OCI-LY1 (cell line): ENCODE measurements at regions not wholly inside any gene's neighbourhood (a gene's known extent, or its start where the extent isn't known, plus 50 kb on each side); places are given as distances from the start of the nearest gene placed in this dataset.

ENCODE experiments used
- H2AFZ ChIP-seq: fragments of 200-600 bp; sonication (generic), shearing (Covaris generic); 2 replicates; pipeline ENCODE4 v1.6.0; 2014; ENCODE audit warnings: antibody characterized with exemption, mild to moderate bottlenecking, low read length
- H3F3A ChIP-seq: fragments of 200-600 bp; sonication (generic), shearing (Covaris generic); 2 replicates; pipeline ENCODE4 v1.6.0; 2014; ENCODE audit warnings: mild to moderate bottlenecking, antibody characterized with exemption, low read length, moderate library complexity; ENCODE audit not compliant: insufficient read depth
- H3K27ac ChIP-seq: fragments of 200-600 bp; sonication (generic); 2 replicates; pipeline ENCODE4 v1.5.1; 2014; ENCODE audit warnings: low read length, mixed run types, mild to moderate bottlenecking, low read depth; ENCODE audit not compliant: poor library complexity, severe bottlenecking
- H3K27me3 ChIP-seq: fragments of 200-600 bp; sonication (generic); 2 replicates; pipeline ENCODE4 v1.6.0; 2014; ENCODE audit warnings: antibody characterized with exemption, mild to moderate bottlenecking, low read length, moderate library complexity; ENCODE audit not compliant: insufficient read depth
- H3K36me3 ChIP-seq: fragments of 200-600 bp; sonication (generic); 2 replicates; pipeline ENCODE4 v1.6.1; 2014; ENCODE audit warnings: mild to moderate bottlenecking, antibody characterized with exemption, low read length, moderate library complexity, mixed read lengths; ENCODE audit not compliant: insufficient read depth
- H3K4me1 ChIP-seq: fragments of 200-600 bp; sonication (generic); 2 replicates; pipeline ENCODE4 v1.5.1; 2014; ENCODE audit warnings: mild to moderate bottlenecking, low read length, moderate library complexity; ENCODE audit not compliant: insufficient read depth, severe bottlenecking
- H3K4me2 ChIP-seq: fragments of 200-600 bp; sonication (generic), shearing (Covaris generic); 2 replicates; pipeline ENCODE4 v1.6.1; 2014; ENCODE audit warnings: low read length
- H3K4me3 ChIP-seq: fragments of 200-600 bp; sonication (generic); 2 replicates; pipeline ENCODE4 v1.5.1; 2014; ENCODE audit warnings: low read length, low read depth, mild to moderate bottlenecking, mixed read lengths; ENCODE audit not compliant: poor library complexity, severe bottlenecking
- H3K79me2 ChIP-seq: fragments of 200-600 bp; shearing (Covaris generic); 2 replicates; pipeline ENCODE4 v1.6.1; 2016; ENCODE audit warnings: mixed run types, low read length, mixed read lengths; ENCODE audit not compliant: insufficient read depth
- H3K9ac ChIP-seq: fragments of 200-600 bp; sonication (generic), shearing (Covaris generic); 2 replicates; pipeline ENCODE4 v1.6.1; 2014; ENCODE audit warnings: mild to moderate bottlenecking, low read length, mixed read lengths
- H3K9me2 ChIP-seq: fragments of 200-600 bp; sonication (generic), shearing (Covaris generic); 2 replicates; pipeline ENCODE4 v1.6.1; 2014; ENCODE audit warnings: low read depth, mild to moderate bottlenecking, low read length, mixed read lengths
- H3K9me3 ChIP-seq: fragments of 200-600 bp; shearing (Covaris generic); 2 replicates; pipeline ENCODE4 v1.6.1; 2014; ENCODE audit warnings: low read length, mixed read lengths
- H4K20me1 ChIP-seq: fragments of 200-600 bp; sonication (generic), shearing (Covaris generic); 2 replicates; pipeline ENCODE4 v1.6.0; 2016; ENCODE audit warnings: mild to moderate bottlenecking, low read length; ENCODE audit not compliant: insufficient read depth
- CTCF ChIP-seq: fragments of 200-600 bp; sonication (generic), shearing (Covaris generic); IDR thresholded peaks from 2 replicates; pipeline ENCODE4 v1.5.1; 2017; ENCODE audit warnings: mild to moderate bottlenecking, antibody characterized with exemption, low read length, moderate library complexity, mixed read lengths
- EZH2 ChIP-seq: fragments of 200-600 bp; sonication (generic), shearing (Covaris generic); IDR thresholded peaks from 2 replicates; pipeline ENCODE4 v1.8.0; 2017; ENCODE audit warnings: borderline replicate concordance, mixed run types, mild to moderate bottlenecking, antibody characterized with exemption, low read length, moderate library complexity, mixed read lengths

- Histone ChIP-seq H3K4me1 (no peaks in the 10 kb centered on the region), H3K9me2 (no peaks in the 10 kb centered on the region), H3F3A (no peaks in the 10 kb centered on the region), H2AFZ (no peak overlapping the region), H3K27ac (no peak overlapping the region), H3K4me2 (no peak overlapping the region), H3K79me2 (no peaks in the 10 kb centered on the region), H4K20me1 (no peaks in the 10 kb centered on the region), H3K27me3 (no peaks in the 10 kb centered on the region), H3K4me3 (no peak overlapping the region), H3K36me3 (no peaks in the 10 kb centered on the region), H3K9me3 (0 out of 2 replicates have a peak, but pooled peaks cover 3% of the 10 kb centered on the region), H3K9ac (no peak overlapping the region)
- TF ChIP-seq EZH2 (no peak), CTCF (no peak)
These were observed 573.5 kb upstream of the ZWINT start for GRCh38 chr10:56934515-56934914.

DNA sequence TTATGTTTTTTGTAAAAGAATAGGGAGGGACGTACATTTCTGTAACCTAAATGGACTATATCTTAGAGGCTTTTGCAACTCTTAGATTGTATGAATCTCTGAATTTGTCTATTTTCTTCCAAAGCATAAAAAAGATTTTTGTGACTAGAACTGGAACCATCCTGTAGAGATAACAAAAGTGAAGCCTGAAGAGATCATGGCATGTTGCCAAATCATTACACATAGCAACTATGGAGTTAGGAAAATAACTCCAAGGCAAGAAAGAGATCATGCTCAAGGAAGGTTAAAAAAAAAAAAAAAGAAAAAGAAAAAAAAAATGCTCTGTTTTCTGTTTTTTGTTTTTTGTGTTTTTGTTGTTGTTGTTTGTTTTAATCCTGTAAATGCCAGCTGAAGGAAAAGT lies 567.7 kb upstream of the ZWINT start:
- no peak overlapping the region for H3K27ac ChIP-seq
- no peak overlapping the region for H2AFZ ChIP-seq
- no peaks in the 10 kb centered on the region for H3K4me1 ChIP-seq
- H3K4me2 ChIP-seq: no peak overlapping the region
- peaks cover 2% of the 10 kb centered on the region; the same call in 1 of the 2 replicates for H3K9me3 ChIP-seq
- H3F3A ChIP-seq: no peaks in the 10 kb centered on the region
- no peaks in the 10 kb centered on the region for H3K79me2 ChIP-seq
- H3K4me3 ChIP-seq: no peak overlapping the region
- no peak overlapping the region for H3K9ac ChIP-seq
- H4K20me1 ChIP-seq: no peaks in the 10 kb centered on the region
- no peaks in the 10 kb centered on the region for H3K9me2 ChIP-seq
- TF ChIP-seq CTCF (no peak), EZH2 (no peak)
- H3K27me3 ChIP-seq: no peaks in the 10 kb centered on the region
- no peaks in the 10 kb centered on the region for H3K36me3 ChIP-seq

GRCh38 chr10:56927701-56928100 lies 566.6 kb upstream of the ZWINT start:
- Histone ChIP-seq H3F3A (no peaks in the 10 kb centered on the region), H3K4me1 (no peaks in the 10 kb centered on the region), H3K27ac (no peak overlapping the region), H3K27me3 (no peaks in the 10 kb centered on the region), H2AFZ (no peak overlapping the region), H3K79me2 (no peaks in the 10 kb centered on the region), H3K9ac (no peak overlapping the region), H3K4me2 (no peak overlapping the region), H3K4me3 (no peak overlapping the region), H3K9me2 (no peaks in the 10 kb centered on the region), H3K36me3 (no peaks in the 10 kb centered on the region), H3K9me3 (peaks cover 2% of the 10 kb centered on the region; the same call in 1 of the 2 replicates), H4K20me1 (no peaks in the 10 kb centered on the region)
- TF ChIP-seq EZH2 (no peak), CTCF (no peak)
